ENCODE measurements at regions not wholly inside any gene's neighbourhood (a gene's known extent, or its start where the extent isn't known, plus 50 kb on each side); places are given as distances from the start of the nearest gene placed in this dataset.
A peak's percentile ranks its signal among the peaks of the same experiment; 100 is the strongest.
"Not testable (repeated sequence)": the region's sequence is repeated elsewhere in the genome, so short reads cannot be mapped to it uniquely, and the experiment has no call there.

GRCh38 chr20:24837781-24838450 is 111.2 kb upstream of the CST7 start:
- no peak overlapping the region for H3K4me3 ChIP-seq (ENCODE audit: low read length)
- TF ChIP-seq ZNF274 (IDR thresholded peaks at IDR 0.05; ENCODE audit: low read depth, low read length), result no peak

DNA sequence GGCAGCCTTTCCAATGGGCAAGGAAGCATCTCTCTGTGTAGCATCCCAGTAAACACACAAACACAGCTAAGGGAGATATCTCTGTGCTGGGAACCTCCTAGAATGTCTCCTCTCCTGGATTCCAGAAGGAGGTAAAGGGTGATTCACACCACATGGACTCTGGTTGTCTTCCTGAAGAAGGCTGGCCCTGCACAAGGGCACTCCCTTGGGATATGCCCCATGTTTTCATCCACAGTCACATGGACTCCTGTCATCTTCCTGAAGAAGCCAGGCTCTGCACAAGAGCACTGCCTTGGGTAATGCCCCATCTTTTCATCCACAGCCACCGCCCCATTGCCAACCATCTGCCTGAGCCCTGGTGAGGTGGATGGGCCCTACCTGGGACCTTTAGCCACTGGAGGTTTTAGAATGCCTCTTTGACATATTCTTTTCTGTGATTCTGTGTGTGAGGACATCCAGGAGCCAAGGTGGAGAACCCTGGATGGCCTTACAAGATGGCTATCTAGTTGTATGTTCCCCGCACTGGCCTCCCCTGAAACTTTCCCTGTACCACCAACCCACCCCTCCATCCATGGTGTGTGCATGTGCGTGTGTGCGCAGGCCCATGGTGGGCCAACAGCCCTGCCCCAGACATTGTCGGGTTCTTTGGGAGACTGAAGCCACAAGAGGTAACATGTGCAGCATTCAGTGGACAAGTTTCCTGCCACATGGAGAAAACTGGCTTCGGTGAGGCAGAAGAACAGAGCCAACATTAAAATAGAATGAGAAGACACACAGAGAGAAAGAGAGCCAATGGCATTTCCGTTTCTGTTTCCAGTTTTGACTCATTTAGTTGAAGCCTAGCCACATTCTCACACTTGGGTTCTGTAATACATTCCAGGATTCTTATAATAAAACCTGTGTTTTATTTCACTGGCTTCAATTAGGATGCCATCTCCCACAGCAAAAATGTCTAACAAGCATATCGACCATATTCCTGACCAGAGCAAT is 110.2 kb upstream of the CST7 start:
- H3K4me3 ChIP-seq (ENCODE audit: low read length), result no peak overlapping the region
- no peak for TF ChIP-seq ZNF274 (IDR thresholded peaks at IDR 0.05; ENCODE audit: low read depth, low read length)

- no peak for TF ChIP-seq ZNF274 (IDR thresholded peaks at IDR 0.05; ENCODE audit: low read depth, low read length)
- H3K4me3 ChIP-seq (ENCODE audit: low read length), result peak overlapping the region; percentile 23; the same call in 1 of the 2 replicates
Observed at GRCh38 chr20:24840121-24840713, 108.9 kb upstream of the CST7 start.

- TF ChIP-seq ZNF274 (IDR thresholded peaks at IDR 0.05; ENCODE audit: low read depth, low read length), result no peak
- H3K4me3 ChIP-seq (ENCODE audit: low read length), result no peak overlapping the region; the same call in 1 of the 2 replicates
Observed at GRCh38 chr20:24842274-24842917, 106.7 kb upstream of the CST7 start.

DNA sequence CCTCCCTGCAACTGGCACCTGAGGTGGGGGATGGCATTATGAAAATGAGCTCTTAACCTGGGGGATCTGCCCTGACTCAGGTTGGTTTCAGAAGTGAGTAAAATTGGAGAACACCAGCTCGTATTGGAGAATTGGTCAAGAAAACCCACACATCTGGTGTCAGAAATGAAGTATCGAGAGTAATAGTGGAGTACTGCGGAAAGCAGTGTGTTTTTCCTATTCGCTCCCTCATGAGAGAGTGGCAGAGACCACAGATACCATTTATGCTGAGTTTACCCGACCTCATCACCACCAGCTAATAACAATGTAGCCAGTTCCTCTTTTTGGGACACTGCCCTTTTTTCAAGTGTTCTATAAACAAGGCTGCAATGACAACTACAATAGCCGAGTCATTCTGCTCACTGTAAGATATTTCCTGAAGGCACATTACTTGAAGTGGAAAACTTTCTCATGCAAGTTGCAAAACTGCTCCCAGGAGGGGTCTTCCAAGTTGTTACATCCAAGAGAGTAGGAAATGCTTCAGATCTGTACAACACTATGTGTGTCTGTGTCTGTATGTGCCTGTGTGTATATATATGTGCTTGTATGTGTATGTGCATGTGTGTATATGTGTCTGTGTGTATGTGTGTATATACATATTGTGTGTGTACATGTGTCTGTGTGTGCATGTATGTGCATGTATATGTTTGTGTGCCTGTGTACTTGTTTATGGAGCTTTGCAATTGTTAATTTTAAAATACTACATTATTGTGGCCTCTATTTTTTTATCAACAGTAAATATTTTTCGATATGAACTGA is 106.0 kb upstream of the CST7 start:
- H3K4me3 ChIP-seq (ENCODE audit: low read length), result no peak overlapping the region; the same call in 1 of the 2 replicates
- TF ChIP-seq ZNF274 (IDR thresholded peaks at IDR 0.05; ENCODE audit: low read depth, low read length), result no peak

- no peak for TF ChIP-seq ZNF274 (IDR thresholded peaks at IDR 0.05; ENCODE audit: low read depth, low read length)
- H3K4me3 ChIP-seq (ENCODE audit: low read length), result no peak overlapping the region
Observed at GRCh38 chr20:24850176-24850575, 98.9 kb upstream of the CST7 start.

DNA sequence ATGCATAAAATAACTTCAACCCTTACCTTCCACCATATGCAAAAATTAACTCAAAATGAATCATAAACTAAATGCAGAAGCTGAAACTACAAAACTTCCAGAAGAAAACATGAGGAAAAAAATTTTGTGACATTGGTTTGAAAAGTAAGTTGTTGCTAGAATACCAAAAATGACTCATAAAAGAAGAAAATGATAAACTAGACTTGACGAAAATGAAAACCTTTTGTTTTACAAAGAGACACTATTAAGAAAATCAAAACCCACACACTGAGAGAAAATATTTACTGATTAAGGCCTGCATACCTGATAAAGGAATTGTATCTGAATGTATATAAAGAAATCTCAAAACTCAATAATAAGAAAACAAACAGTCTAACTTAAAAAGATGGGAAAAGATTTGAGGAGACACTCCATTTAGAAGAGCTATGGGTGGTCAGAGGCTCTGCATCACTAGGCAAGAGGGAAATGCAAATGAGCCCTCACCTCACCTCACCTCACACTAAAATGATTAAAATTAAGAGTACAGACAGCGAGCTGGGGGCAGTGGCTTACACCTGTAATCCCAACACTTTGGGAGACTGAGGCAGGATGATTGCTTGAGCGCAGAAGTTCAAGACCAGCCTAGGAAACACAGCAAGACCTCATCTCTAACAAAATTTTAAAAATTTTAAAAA is 97.6 kb upstream of the CST7 start:
- no peak for TF ChIP-seq ZNF274 (IDR thresholded peaks at IDR 0.05; ENCODE audit: low read depth, low read length)
- H3K4me3 ChIP-seq (ENCODE audit: low read length), result no peak overlapping the region

GRCh38 chr20:24853916-24854315 is 95.2 kb upstream of the CST7 start:
- TF ChIP-seq ZNF274 (IDR thresholded peaks at IDR 0.05; ENCODE audit: low read depth, low read length), result no peak
- H3K4me3 ChIP-seq (ENCODE audit: low read length), result no peak overlapping the region

- no peak overlapping the region for H3K4me3 ChIP-seq (ENCODE audit: low read length)
- no peak for TF ChIP-seq ZNF274 (IDR thresholded peaks at IDR 0.05; ENCODE audit: low read depth, low read length)
Observed at GRCh38 chr20:24855848-24856247, 93.2 kb upstream of the CST7 start.

GRCh38 chr20:24858500-24858899 is 90.6 kb upstream of the CST7 start:
- H3K4me3 ChIP-seq (ENCODE audit: low read length), result not testable (repeated sequence)

DNA sequence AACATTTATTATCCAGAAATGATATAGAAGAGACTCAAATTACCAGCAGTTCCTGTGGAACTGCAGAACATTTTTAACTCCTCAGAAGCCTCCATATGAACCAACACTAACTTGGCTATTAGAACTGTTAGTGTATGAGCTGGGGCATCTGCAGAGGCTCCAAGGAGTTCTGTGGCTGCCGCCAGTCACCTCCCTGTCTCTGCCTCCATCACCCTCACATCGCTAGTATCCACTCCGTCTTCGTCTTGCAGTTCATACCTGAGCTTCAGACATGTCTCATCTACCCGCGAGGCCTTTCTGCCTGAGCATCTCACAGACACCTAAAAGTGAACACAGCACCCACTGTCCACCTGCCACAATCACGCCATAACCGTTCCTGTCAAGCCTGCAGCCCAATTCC is 89.5 kb upstream of the CST7 start:
- H3K4me3 ChIP-seq (ENCODE audit: low read length), result no peak overlapping the region
- no peak for TF ChIP-seq ZNF274 (IDR thresholded peaks at IDR 0.05; ENCODE audit: low read depth, low read length)

DNA sequence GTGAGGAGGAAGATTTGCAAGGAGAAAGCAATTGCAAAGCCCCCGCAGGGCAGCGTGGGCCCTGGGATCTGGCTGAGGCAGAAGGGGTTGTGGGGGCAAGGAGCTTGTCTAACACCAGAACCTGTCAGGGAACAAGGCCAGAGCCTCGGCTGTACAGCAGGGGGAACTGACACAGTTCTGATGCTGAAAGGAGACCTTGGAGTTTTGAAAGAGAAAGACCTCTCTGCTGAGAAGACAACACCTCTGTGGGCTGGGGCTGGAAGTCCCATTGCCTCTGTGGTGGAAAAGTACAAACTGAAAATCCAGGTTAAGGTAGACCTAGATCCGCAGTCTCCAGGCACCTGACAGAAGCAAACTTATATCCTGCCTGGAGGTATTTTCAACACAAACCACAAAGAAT is 86.9 kb upstream of the CST7 start:
- no peak for TF ChIP-seq ZNF274 (IDR thresholded peaks at IDR 0.05; ENCODE audit: low read depth, low read length)
- H3K4me3 ChIP-seq (ENCODE audit: low read length), result no peak overlapping the region

DNA sequence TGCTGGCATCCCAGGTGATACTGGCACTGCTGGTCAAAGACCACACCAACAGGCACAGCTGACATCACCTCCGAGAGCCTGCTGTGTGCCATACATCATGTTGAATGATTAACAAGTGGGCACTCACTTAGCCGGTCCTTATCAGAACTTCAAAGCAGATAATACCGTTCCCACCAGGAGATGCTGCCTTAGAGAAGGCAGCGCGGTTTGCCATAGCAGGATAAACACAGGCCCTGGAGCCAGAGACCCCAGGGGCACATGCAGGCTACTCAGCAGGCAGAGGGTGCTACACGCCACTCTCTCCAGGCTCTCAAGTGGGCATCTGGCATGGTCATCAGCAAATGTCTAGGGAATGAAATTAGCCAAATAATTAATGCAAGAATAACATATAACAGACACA is 86.5 kb upstream of the CST7 start:
- H3K4me3 ChIP-seq (ENCODE audit: low read length), result no peak overlapping the region
- TF ChIP-seq ZNF274 (IDR thresholded peaks at IDR 0.05; ENCODE audit: low read depth, low read length), result no peak
